SW 1271 (cell line): ENCODE measurements at regions not wholly inside any gene's neighbourhood (a gene's known extent, or its start where the extent isn't known, plus 50 kb on each side); places are given as distances from the start of the nearest gene placed in this dataset.

Experiments used
- DNase-seq, 2 experiments: peaks; one replicate each; lab custom pipeline; 2025; lab: John Stamatoyannopoulos, UW

DNA sequence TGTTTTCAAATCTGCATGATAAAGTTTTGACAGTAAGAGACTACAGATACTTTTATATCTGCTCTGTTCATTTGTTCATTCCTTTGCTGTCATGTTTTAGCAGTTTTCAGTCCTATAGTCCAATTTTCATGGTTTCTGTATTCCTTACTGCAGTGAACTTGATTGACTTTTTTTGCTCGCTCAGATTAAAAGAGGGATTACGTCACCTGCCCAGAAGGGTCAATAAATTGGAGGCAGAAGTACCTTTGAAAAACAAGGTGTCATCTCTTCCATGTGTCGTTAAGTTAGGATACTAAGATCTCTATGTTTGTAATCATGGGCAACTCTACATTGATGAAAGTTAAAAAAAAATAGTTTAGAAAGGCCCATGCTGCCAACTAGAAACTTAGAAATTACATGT, 250.1 kb upstream of the SMIM31 start:
- DNase-seq: no peak

DNA sequence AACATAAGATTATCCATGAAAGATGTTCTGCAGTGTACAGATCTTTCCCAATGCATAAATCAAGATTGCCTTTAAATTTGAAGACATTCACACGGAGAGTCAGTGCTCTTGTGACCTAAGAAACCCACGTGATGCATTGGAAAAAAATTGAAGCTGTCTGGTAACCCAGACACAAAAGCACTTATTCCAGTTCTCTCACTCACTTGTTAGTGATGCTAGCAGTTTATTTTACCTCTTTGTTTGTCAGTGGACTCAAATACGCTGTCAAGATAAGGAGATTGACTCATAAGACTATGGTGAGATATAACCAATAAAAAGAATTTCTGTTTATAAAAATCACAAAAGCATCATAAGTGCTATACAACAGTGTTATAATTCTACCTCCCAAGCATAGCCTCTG, 245.8 kb upstream of the SMIM31 start:
- no peak for DNase-seq

DNA sequence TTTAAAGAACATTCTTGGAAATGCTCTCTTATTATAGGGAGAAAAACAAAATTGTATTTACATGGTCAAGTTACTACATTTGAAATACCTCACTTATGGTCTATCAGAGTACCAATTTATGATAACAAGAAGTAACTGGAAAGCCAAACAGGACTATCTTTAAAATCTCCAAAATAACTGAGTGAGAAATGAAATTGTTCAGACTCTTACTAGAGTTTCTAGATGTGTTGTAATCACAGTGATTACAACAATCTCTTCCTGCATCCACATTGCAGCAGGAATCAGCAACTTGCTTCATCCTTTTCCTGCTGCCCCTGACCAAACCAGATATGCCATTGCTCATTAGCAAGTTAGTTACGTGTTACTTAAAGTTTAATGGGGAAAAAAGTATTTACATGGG, 245.2 kb upstream of the SMIM31 start:
- DNase-seq: no peak

DNA sequence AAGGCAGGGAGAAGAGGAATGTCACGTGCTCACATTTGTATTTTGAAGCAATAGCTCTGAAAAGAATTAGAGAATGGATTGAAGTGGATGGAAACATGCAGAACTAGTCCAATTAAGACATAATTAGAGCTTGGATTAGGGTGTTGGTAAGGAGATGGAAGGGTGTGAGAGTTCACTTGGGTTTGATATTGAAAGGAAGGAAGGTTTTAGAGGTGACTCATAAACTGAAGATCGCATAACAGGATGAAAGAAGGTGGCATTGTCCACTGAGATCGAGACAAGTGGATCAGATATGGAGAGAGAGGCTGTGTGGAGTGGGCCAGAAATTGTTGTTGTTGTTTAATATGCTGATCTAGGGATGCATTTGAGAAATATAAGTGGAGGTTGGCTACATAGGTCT, 244.0 kb upstream of the SMIM31 start:
- peak in 1 of 2 experiments; percentile 40 for DNase-seq

DNA sequence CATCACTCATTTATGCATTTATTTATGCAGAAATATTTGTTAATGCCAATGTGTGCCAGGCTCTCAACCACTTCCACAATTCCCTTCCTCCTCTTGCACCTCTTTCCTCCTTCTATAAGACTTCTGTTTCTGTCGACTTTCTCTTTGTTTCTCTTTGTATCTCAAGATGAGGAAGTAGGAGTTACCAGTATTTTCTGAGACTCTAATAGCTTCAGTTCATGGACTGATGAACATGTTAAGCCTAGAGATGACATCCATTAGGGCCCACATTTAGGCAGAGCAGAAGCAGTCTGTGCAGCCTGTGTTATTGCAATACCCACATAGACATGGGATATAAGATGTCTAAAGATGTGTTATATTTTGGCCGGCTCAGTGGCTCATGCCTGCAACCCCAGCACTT, 241.8 kb upstream of the SMIM31 start:
- no peak for DNase-seq

DNA sequence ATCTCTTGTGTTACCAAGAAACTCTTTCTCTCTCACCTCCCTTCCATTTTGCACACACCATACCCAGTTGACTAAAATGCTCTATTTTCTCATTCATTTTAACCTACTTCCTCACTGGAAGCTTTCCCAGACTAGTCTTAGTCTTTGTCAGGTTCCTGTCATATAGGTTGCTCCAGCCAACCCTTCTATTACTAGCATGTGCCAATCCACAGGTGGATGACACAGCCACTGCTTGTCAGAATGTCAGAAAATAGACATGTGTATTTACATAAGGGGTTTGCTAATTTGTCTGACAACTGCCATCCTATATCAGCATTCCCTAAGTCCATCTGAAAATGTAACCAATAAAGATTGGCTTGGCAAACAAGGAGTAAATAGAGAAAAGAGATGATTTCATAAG, 239.2 kb upstream of the SMIM31 start:
- no peak for DNase-seq

DNA sequence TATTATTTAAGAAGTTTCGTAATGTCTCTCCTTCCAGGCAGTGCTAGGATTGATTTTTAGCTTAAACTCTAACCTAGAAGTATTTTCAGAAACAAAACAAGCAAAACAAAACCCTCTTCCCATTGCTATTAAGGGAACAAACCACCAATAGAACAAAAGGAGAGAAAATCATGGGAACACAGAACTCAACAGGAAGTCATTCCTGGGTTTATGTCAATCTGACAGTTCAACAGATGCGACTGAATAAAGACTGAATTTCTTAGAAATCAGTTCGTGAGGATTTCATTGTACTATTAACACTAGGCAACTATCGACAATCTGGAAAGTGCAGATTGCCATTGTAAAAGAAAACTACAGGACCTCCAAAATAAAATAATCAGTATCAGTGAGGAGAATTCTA, 229.1 kb upstream of the SMIM31 start:
- no peak for DNase-seq

DNA sequence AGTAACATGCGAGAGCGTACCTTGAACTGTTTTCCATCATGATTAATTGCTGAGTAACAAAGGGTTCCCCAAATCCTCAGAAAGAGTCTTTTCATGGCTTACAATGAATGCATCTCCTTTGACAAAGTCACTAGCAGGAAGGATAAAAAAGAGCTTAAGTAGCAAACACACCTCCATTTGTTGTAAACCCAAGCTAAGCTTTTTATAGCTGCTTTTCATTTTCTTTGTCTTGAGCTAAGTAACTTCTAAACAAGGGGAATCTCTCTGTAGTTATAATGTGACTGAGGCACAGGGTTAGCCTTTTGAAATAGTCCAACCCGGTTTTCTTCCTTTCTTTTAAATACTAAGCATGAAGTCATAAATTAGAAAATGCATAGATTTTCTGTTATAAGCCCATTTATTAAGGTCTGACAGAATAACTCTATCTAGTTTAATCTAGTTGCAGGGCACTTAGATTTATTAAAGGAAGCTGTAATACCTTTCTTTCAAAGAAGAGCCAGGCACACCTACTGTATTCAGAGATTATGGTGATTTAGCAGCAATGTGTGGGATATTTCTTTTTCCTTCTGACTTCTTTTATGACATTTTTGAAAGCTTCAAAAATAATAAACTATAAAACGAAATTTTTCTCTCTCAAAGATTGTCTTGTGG, 226.9 kb upstream of the SMIM31 start:
- DNase-seq: no peak

DNA sequence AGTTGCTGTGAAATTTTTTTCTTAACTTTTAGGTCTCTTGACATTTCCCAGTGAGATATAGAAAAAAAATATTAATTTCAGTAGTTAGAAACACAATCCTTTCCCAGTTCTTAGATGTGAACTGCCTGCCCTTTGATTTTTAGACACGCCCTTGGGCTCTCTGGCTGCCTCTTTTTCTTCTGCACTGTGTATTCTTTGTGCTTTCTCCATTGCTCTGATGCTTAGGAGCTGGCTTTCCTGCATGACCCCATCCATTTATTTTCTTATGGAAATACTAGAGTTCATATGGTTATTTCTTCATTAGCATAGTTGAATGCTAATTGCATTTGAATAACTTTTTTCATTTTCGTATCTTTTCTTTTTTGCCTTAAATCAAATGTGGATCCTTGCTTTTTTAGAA, 224.9 kb upstream of the SMIM31 start:
- DNase-seq: no peak

DNA sequence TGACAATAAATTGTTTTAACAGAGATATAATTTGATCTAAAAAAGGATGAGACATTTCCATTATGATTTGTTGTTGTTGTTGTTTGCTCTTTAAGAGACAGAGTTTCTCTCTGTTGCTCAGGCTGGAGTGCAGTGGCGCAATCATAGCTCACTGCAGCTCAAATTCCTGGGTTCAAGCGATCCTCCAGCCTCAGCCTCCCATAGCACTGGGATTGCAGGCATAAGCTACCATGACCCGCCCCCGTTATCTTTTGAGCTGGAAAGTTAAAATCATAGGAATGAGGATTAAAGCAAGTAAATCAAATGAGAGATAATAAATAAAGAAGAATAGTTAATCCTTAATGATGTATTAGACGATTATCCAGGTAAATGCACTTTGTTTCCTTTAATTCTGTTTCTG, 224.4 kb upstream of the SMIM31 start:
- DNase-seq: no peak

DNA sequence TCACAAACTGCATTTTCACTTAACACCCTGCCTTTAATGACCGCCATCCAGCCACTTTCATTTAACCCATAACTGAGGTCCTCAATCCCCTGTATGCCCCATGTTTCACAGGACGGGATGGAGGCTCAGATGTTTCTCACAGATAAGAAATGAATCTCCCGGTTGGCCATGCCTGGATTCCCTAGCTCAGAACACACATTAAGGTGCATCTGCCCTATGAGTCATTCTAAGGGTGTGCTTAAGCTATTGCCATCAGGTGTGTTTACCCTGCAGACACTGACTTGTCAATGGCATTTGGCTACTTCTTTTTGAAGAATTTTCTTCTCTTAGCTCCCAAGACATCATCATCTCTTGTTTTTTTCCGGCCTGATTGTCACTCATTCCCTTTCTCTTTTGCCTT, 222.6 kb upstream of the SMIM31 start:
- no peak for DNase-seq

DNA sequence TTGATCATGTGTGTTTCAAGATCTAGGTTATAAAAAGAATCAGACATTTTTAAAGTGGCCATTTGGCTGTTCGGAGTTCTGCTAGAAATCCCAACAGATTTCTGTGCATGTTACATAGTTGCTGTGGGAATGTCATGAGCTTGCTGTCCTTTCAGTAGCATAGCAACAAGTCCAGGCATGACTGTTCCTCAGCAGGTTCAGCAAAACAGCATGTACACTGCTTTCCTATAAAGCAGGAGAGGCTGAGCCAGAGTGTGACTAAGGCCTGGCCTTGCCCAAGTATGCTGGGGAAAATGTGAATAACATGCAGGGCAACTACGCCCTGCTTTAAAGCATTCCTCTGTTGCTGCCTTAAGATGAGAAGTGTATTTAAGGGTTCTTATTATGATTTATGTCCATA, 217.1 kb upstream of the SMIM31 start:
- no peak for DNase-seq

DNA sequence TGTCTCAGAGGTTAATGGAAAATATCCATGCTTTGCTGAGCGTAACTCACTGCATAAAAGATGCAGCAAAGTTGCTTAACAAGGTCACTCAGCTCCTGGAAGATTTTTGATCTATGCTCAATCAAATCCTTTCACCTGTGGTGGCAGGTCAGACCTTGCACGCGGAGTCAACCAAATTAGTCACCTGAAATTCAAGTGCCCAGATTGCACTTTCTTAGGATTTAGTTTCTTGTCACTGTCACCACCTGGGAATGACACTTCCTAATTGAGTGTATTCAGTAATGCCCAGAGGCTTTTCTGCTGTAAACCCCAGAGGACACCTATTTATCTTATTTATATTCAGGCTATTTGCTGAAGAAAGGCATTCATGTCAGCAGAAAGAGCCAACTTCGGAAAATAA, 215.8 kb upstream of the SMIM31 start:
- DNase-seq: no peak

DNA sequence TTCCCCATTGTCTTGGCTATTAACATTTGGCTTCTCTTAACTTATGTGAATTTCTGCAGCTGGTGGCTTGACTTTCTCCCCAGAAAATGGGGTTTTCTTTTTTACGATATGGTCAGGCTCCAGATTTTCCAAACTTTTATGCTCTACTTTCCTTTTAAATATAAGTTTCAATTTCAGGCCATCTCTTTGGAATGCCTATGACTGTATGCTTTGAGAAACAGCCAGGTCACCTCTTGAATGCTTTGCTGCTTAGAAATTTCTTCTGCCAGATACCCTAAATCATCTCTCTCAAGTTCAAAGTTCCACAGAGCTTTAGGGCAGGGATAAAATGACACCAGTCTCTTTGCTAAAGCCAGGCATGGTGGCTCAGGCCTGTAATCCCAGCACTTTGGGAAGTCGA, 212.9 kb upstream of the SMIM31 start:
- no peak for DNase-seq

DNA sequence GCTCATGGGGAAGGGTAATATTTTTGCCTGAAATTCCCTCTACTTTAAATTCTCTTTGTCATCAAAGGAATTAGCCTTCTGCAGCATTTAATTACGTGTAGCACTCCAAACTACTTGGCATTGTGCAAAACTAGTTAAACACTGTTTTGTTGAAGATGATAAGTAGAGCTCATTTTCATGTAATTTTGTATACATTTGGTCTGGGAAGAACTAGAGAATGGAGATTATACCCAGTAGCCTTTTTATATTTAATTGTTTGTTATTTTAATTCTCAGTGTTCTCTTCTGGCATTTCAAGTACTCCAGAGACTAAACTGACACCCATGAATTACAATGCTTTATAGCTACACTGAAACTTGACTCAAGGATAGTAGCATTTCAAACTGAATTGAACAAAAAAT, 211.5 kb upstream of the SMIM31 start:
- no peak for DNase-seq

DNA sequence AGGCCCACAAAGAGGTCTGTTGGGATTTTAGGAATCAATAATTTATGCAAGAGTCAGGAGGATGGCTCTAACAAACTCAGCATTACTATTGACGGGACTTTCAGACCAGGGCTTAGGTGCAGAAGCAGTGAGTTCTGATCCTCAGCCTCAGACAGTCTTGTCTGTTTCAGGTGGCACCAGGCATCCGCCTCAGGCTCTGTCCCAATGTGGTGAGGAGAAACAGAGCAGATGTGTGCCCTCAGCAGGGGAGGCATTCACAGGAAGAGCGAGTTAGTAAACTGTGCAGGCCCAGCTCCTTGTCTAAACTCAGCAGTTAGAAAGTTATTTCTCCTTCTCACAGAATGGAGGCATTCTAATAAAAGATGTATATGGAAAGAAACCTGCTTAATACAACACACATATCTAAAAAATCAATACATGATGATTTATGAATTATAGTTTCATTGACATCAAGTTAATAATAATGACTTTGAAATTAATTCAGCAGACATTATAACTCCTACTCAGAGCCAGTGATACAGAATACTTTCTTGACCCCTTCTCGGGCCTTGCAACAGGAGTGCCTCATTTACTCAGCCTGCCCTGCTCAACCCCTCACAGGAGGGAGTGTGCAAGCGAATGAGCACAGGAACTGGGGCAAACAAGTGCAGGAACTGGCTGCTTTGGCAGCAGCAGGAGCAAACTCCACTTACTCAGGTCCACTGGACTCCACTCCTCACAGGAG, 202.8 kb upstream of the SMIM31 start:
- DNase-seq: no peak

DNA sequence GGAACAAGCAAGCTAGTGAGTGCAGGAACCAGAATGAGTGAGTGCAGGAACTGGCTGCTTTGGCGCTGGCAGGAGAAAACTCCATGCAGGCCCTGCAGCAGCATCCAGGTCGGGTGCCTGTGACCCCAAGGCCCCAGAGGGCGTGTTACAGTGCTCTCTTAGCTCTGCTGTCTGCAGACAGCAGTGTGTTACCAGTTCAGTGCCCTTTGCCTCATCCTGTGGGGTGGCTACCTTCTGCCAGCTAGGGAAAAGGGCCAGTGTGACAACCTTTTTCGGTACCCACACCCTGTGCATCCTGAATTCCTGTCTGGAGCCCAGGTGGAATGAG, 202.3 kb upstream of the SMIM31 start:
- DNase-seq: no peak

DNA sequence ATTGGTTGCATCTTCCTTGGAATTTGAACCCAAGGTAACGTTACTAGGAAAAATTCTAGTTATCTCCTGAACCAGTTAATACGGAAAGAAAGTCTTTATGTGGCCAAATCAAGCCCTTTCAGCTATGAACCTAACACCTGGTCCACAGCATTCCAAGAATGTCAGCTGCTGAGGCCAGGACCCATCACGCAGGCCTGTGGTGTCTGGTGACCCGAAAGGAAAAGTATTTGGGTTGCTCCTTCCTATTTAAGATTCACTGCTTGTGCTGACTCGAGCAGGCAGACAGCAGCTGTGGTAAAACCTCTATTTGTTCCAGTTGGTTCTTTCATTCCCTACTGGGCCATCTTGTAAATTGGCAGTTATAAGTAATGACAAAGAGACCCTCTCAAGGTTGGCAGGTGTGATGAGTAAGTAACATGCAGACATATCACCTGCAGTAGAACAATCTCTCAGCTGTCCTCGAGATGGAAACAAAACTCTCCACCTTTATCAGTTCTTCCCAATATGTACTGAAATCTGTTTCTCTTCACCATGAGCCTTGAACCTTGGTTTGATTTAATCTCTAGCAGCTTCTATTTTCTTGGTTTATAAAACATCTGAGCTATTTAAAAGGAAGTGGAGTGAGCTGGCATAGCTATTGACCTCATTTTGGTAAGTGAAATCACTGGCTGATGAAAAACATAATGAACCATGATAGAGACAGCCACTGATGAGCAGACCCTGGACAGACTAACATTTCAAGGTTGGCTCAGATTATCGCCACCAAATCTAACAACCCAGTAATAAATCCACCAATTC, 182.1 kb upstream of the SMIM31 start:
- no peak for DNase-seq

DNA sequence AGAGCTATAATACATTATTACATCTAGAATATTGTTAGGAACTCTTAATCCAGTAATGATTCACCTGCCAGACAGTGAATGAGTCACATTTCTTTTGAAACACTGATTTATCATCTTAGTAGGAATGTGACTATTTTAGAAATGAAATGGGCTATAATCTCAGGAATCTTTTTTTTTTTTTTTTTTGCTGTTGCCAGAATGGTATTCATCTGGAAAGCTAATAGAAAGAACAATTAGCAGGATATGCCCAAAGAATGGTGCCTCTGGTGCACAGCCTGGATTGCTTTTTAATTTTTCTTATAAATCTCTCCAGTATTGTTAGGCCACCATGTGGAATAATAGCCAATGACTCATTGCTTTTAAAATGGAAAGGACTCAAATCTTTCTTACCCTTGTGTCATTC, 181.1 kb upstream of the SMIM31 start:
- peak in 1 of 2 experiments; percentile 23 for DNase-seq

DNA sequence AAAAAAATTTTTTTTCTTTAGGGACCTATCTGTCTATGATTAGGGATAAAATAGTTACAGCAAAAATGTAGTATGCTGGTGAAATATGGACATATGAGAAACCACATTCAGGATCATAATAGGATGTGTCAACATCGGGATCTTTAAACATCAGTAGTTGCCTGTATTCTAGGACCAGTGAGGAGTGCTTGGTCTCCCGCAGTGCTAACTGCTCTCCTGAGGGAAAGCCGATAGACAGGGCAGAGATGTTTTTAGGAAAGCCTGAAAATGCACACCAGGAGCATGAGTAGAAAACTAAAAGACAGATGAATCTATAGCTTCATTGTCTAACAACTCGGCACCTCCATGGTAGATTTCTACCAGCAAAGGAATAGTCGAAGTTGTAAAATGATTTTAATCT, 178.1 kb upstream of the SMIM31 start:
- DNase-seq: no peak

DNA sequence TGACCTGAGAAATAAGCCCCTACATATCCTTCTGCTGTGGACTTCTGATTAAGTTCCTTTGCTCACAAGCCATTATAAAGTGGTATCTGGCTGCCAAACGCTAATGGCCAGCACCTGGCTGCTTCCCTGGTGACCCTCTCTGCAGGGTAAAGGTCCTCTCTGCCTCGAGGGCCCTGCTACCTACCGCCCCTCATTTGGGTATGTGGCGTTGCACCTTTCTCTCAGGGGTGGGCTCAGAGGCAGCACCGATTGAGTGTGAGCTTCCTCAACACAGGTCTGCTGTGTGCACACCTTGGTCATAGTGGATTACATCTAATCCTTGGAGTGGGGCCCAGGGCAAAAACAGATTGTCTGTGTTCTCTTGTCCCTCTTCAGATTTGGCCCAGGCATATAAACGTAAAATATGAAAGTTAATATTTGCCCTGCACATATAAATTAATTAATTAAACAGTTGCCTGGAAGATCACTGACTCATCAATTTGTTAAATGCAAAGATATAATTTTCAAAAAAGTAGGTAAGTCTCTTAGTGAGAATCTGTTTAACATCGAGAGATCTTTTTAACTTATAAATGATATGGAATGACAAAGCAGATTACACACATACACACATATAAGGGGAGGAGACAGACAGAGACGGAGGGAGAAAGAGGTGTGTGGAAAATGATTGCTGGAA, 174.5 kb upstream of the SMIM31 start:
- no peak for DNase-seq

DNA sequence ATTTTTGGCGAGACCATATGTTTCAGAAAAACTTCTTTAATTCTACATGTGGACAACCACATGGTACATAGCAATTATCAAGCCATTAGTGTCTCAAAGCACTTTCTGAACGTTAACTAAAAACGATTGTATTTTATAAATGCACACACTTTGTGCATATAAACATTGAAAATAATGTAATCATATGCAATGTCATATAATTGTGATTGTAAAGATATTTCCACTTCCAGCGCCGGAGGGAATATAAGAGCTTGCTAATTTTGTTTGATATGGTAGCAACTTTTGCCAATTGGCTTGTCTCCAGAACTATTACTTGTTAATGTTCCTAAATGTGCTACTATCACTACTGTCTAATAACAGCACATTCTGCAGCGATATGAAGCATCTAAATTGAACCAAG, 162.3 kb upstream of the SMIM31 start:
- DNase-seq: no peak

DNA sequence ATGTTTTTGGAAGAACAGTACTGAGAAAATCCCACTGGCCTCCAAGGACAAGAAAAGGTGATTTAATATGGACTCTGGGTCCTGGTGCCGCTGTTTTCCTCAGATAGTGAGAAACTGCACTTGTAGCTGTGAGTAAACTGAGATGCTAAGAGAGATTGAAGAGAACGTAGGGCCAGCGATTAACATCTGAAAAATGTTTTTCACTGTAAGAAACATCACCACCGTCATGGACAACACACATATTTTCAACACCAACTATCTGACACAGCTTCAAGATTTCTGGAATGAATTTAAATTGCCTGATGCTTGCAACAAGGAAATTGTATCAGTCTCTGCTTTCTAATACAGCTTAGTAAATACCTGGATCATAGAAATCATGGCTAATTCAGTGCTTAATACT, 158.2 kb upstream of the SMIM31 start:
- DNase-seq: no peak
